DOHH2 (cell line): ENCODE measurements at regions not wholly inside any gene's neighbourhood (a gene's known extent, or its start where the extent isn't known, plus 50 kb on each side); places are given as distances from the start of the nearest gene placed in this dataset.

Experiments
- EZH2phosphoT487 ChIP-seq: fragments of 200-600 bp; sonication (generic); IDR thresholded peaks from 2 replicates; pipeline ENCODE4 v1.6.1; 2017; ENCODE audit warnings: borderline replicate concordance, mild to moderate bottlenecking, antibody characterized with exemption, low read length, moderate library complexity, mixed read lengths
- TF ChIP-seq, protein P1 (sequence below): fragments of 200-600 bp; sonication (generic); IDR thresholded peaks from one replicate; pipeline ENCODE4 v1.5.1; 2014; ENCODE audit warnings: antibody characterized with exemption, mild to moderate bottlenecking, low read depth, low read length; ENCODE audit not compliant: poor library complexity, severe bottlenecking

DNA sequence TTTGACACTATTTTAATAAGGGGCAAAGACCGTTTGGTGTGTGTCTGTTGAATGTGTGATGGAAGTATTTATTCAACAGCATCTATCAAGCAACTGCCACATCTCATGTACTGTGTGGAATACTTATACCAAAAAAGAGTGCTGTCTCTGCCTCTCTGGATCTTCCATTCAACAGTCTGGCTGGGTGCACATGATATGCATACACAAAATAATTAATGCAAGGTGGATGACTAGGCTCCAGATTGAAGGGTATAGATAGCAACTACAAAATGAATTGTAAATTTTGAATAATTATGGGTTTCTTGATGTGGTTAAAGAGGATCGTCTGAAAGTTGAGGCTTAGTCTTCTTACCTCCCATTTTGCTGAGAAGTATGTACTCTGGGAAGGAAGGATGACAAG is 145.9 kb upstream of the OTX2 start:
- TF ChIP-seq, protein P1, sequence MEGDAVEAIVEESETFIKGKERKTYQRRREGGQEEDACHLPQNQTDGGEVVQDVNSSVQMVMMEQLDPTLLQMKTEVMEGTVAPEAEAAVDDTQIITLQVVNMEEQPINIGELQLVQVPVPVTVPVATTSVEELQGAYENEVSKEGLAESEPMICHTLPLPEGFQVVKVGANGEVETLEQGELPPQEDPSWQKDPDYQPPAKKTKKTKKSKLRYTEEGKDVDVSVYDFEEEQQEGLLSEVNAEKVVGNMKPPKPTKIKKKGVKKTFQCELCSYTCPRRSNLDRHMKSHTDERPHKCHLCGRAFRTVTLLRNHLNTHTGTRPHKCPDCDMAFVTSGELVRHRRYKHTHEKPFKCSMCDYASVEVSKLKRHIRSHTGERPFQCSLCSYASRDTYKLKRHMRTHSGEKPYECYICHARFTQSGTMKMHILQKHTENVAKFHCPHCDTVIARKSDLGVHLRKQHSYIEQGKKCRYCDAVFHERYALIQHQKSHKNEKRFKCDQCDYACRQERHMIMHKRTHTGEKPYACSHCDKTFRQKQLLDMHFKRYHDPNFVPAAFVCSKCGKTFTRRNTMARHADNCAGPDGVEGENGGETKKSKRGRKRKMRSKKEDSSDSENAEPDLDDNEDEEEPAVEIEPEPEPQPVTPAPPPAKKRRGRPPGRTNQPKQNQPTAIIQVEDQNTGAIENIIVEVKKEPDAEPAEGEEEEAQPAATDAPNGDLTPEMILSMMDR = no peak
- no peak for TF ChIP-seq EZH2phosphoT487
